CD1c-positive myeloid dendritic cell (primary cell): ENCODE measurements at regions not wholly inside any gene's neighbourhood (a gene's known extent, or its start where the extent isn't known, plus 50 kb on each side); places are given as distances from the start of the nearest gene placed in this dataset.

Experiments
- DNase-seq: peaks from one replicate; pipeline ENCODE4 v3.0.0-alpha.2; 2016; ENCODE audit errors: extremely low spot score

- DNase-seq, result no peak
Observed at GRCh38 chr2:151197184-151198108, 64.2 kb downstream of the RBM43 start.

GRCh38 chr2:151193576-151193975 lies 68.1 kb downstream of the RBM43 start:
- no peak for DNase-seq

DNA sequence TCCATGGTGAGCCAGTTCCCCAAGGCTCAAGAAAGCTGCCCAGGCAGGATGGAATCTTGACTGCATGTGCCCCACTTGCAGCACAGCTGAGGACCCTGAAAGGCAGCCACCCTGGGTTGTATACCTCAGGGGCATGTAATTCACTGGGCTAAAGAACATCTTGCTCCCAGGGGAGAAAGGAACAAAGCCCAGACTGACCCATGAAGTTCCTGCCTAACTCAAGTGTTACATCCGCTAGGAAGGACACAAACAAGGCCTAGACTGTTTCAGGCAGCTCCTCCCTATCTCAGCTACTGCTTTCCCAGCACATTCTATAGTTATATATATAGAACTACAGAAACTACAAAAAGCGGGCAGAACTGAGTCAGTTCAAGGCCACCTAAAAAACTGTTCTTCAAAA lies 69.0 kb downstream of the RBM43 start:
- DNase-seq, result no peak

DNA sequence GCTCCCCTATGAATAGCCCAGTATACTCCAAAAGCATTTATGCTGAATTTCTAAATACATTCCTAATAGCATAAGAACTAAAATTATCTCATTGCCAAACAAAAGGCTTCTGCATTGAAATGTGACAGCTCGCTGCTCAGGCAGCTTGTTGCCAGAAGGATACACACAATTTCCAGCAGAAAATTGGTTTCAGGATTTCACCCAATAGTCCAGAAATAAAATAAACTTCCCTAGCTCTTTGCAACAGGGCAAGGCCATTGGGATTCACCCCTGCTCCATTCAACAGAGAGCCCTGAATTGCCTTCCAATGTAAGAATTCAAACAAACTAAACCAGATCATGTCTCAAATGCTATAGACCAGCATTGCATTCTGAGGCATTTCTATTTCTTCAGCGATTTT lies 70.7 kb downstream of the RBM43 start:
- no peak for DNase-seq

- DNase-seq, result no peak
Observed at GRCh38 chr2:151189125-151189524, 72.5 kb downstream of the RBM43 start.

GRCh38 chr2:151186011-151186410 lies 75.7 kb downstream of the RBM43 start:
- DNase-seq, result no peak

- no peak for DNase-seq
Observed at GRCh38 chr2:151182899-151183809, 78.5 kb downstream of the RBM43 start.

- no peak for DNase-seq
Observed at GRCh38 chr2:151182396-151182795, 79.3 kb downstream of the RBM43 start.

DNA sequence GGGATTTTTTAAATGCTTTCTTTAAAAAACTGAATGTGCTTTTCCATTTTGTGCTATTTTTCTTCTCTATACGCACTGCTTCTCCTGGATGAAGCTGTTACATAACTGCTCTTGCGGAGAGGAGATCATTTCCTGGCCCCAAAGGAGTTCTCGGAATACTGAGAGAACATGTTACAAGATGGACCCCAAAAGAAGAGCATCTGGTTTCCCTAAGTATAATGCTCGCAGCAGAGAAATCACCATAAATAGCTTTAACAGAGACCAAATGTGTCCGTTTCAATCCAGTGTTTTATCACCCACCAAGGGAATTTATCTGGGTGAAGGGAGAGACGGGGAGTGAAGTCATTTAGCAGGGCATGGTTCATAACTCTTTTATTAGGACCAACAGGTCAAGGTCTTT lies 80.1 kb downstream of the RBM43 start:
- DNase-seq, result no peak

DNA sequence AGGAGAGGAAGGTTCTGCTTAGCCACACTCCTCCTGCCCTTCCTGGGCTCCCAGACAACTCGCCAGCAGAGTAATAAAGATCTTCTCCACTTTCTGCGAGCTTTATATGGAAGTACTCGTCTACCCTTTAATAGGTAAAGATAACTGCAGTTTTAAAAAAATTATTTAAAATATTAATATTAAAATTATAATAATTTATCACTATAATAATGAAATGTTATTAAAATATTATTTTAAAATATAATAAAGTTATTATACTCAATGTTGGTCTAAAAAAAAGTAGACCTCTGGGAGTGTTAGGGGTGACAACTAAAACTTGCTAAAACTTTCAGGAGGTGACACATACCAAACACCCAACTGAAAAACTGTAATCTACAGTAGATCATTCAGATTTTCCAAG lies 81.5 kb downstream of the RBM43 start:
- DNase-seq, result no peak

DNA sequence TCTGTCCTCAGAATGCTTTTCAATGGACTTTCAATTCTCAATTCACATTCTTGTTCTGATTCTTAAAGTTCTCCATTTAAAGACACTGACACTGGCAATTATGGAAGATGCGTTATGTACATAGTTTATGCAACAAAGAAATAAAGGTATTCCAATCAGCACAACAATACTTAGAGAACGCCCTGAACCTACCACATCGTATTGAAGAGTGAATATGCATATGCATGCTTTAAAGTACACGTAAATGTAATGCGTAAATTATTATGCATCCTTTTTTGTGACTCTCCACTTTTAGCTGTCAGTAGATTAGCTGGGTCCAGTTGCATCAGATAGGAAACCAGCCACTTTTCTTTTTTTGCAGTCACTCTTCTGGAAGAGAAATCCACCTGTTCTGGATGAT lies 83.5 kb downstream of the RBM43 start:
- DNase-seq, result no peak

DNA sequence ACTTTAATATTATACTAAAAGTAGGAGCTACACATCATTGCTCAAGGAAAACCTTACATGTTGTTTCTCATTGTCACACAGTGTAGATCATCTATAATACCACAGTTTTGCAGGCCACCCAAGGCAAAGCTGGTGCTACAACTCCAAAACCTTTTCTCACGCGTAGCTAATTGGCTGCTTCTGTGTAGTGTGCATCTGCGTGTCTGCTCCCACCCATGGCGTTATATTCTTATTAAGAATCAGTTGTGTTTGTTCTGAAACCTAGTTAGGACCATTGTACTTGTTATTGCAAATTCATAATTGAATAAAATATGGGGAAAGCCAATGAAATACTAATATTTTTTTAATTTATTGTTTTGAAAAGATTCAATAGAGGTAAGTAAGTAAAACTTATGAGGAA lies 83.9 kb downstream of the RBM43 start:
- no peak for DNase-seq

GRCh38 chr2:151176661-151177060 lies 85.0 kb downstream of the RBM43 start:
- no peak for DNase-seq

- no peak for DNase-seq
Observed at GRCh38 chr2:151175864-151176263, 85.8 kb downstream of the RBM43 start.

DNA sequence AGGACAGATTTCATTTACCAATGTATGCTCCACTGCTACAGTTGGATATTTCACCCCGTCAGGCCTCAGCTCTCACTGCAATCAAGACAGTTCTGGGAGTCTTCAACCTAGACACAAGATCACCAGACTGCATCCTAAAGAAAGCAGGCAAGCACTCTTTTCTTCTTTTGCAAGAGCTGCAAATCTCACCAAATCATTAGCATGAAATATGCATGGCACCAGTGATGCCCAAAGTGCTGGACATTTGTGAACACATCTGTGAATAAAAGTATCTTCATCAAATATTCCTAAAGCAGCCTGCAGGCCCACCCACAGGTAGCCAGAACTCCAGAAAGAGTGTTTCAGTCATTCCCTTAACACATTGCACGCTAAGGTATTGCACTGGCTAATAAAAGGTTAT lies 87.5 kb downstream of the RBM43 start:
- DNase-seq, result no peak

- no peak for DNase-seq
Observed at GRCh38 chr2:151171186-151171585, 90.5 kb downstream of the RBM43 start.

DNA sequence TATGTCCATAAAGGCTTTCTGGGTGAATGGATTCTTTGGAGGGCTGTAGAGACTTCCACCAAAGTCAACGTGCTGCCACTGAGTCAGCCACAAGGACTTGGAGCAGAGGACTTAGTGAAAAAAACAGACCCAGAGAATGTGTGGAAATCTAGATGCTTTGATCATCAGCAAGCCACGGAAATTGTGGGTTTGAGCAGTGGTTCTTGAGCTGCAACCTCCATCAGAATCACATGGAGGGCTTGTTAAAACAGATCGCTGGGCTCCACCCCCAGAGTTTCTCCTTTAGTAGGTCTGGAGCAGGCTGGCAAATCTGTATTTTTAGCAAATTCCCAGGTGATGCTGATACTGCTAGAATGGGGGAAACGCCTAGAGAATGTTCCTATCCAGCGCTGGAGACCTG lies 95.3 kb downstream of the RBM43 start:
- no peak for DNase-seq

DNA sequence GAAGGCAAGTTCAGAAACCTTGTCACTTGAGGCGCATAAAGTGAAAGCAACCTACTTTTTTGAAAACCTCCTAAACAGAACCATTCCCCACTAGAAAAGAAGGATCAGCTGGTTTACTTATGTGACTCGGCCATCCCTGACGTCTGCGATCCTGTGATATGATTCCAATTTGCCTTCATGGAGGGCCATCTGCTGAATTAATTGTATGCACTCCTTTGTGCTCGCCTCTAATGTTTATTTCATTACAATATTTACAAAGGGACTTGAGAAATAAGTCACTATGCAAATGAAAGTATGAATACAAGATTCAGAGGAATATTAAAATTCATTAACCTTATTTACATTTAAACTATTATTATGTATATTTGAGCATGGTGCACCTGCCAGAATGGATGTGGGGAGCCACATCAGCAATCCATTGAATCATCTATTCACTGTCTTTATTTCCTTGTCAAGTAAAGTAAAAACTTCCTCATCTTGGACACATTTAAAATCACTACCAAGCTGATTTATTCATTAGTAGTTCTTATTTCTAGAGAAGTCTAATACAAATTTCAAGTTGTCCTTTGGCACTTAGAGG lies 96.5 kb downstream of the RBM43 start:
- DNase-seq, result no peak

GRCh38 chr2:151161821-151162551 lies 99.7 kb downstream of the RBM43 start:
- DNase-seq, result no peak

DNA sequence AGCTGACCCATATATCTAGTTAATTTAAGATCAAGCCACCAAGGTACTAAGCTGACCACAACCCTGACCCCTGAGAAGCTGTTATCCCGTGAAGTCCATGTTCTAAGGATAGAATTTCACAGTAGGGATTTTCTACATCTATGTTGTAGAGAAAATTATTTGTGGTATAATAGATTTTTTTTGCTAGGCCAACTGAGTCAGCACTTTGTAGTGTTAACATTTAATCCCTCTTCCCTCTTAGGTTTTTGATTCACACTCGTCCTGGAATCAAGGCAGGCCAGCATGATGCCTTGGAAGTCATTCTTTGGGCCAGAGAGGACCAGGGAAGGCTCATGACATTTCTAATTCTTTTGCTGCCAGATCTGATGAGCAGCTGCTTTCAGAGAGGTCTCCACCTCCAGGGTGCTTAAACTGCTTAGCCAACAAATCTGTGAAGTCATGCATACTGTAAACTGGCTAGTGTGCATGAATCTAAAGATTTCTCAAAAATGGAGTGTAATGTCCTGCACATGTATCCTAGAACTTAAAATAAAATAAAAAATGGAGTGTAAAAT lies 102.5 kb downstream of the RBM43 start:
- DNase-seq, result no peak

- no peak for DNase-seq
Observed at GRCh38 chr2:151157000-151157735, 104.5 kb downstream of the RBM43 start.
